ENCODE measurements at regions not wholly inside any gene's neighbourhood (a gene's known extent, or its start where the extent isn't known, plus 50 kb on each side); places are given as distances from the start of the nearest gene placed in this dataset.

DNA sequence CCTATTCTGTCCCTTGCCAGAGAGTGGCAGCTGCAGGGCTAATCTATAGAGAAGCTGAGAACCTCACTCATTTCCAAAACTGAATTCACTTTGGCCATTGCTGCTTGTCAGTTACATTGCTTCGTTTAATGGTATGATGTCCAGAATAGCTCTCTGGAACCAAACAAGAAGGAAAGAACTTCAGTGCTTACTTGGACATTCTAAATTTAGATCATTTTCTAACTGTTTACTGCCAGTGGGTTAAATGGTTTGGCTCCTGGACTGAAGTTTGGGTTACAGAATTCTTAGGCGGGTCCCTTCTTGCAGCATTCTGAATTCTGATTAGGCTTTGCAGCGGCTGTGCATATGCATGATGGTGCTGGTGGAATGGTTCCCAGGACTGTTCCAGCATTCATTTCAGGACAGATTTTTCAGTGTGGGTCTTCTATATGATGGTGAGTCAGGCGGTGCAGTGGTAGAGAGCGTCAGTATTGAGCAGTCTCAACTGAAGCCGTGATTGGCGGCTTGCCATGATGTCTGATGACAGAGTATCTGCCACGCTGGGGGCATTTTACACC, 148.7 kb downstream of the DYRK2 start:
- no peak for DNase-seq (ENCODE audit: low read depth in 2 of 2)

GRCh38 chr12:67797753-67798152, 149.2 kb downstream of the DYRK2 start:
- no peak for DNase-seq (ENCODE audit: low read depth in 2 of 2)

GRCh38 chr12:67798768-67799167, 150.2 kb downstream of the DYRK2 start:
- no peak for DNase-seq (ENCODE audit: low read depth in 2 of 2)

- no peak for DNase-seq (ENCODE audit: low read depth in 2 of 2)
Observed at GRCh38 chr12:67802731-67803130, 154.2 kb downstream of the DYRK2 start.

- no peak for DNase-seq (ENCODE audit: low read depth in 2 of 2)
Observed at GRCh38 chr12:67803278-67803993, 154.9 kb downstream of the DYRK2 start.

DNA sequence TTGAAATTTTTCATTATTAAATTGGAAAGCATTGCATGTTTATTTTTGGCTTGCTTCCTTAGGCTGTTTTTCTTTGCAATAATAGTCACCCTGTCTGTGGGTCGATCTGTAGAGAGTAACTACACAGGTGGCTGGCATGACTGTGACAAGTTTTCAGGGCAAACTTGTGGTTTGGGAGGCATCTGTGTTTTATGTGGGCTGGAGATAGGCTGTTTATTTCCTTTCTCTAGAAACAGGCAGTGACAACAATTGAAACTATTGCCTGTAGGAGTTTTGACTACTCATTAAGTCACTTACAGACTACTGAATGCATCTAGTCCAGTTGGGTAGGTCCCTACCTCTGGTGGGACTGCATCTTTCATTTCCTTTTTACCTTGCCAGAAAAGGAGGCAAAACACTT, 155.6 kb downstream of the DYRK2 start:
- DNase-seq (ENCODE audit: low read depth in 2 of 2) = no peak

- DNase-seq (ENCODE audit: low read depth in 2 of 2) = no peak
Observed at GRCh38 chr12:67807814-67808213, 159.3 kb downstream of the DYRK2 start.

DNA sequence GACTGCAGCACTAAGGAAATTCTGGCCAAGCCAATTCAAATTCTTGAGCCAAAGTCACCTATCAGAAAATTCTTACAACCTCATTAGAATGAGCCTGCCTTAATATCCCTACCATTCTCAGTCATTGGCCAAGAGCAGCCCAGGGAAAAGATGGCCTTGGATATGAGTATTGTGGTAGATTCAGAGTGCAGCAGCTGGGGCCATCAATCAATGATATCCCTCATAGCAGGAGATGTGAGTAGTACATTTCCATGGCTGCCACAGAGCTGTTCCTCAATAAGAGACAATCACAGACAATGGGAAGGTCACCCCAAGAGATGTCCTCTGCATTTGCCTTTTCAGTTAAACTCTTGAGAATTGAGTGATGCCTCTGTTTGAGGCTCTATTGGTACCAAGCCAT, 161.6 kb downstream of the DYRK2 start:
- no peak for DNase-seq (ENCODE audit: low read depth in 2 of 2)

DNA sequence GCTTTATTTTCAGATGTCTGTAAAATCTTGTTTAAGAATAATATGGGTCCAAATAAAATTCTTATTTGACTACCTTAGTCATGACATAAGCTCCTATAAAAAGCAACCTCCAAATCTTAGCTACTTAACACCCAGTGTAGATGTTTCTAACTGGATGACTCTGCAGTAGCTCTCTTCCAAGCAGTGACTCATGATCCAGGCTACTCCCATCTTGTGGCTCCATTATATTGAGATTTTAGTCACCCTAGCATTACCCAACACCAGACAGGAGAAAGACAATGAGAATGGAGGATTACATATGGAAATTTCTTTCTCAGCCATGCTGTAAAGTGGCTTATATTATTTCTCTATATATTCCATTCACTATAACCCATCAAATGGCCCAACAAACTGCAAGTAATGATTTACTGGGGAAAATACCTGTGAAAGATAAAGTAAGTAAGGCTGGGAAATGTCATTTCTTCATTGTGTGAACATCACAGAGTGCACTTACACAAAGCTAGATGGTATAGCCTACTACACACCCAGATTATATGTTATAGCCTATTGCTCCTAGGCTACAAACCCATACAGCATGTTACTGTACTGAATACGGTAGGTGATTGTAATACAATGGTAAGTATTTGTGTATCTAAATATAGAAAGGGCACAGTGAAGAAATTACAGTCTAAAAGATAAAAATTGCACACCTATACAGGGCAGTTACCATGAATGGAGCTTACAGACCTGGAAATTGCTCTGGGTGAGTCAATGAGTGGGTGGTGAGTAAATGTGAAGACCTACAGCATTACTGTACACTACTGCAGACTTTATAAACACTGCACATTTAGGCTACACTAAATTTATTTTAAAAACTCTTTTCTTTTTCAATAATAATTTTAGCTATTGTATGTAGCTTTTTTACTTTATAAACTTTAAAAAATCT, 163.2 kb downstream of the DYRK2 start:
- DNase-seq (ENCODE audit: low read depth in 2 of 2) = no peak

DNA sequence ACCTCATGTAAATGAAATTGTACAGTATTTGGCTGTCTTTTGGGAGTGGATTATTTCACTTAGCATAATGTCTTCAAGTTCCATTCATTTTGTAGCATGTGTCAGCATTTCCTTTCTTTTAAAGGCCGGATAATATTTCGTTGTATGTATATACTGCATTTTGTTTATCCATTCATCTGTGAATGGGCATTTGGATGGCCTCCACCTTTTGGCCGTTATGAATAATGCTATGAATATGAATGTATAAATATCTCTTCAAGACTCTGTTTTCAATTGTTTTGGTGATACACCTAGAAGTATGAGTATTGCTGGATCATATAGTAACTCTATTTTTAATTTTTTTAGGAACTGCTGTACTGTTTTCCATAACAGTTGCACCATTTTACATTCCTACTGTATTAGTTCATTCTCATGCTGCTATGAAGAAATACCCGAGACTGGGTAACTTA, 164.9 kb downstream of the DYRK2 start:
- peak in 1 of 2 donors; percentile 19 for DNase-seq (ENCODE audit: low read depth in 2 of 2)

DNA sequence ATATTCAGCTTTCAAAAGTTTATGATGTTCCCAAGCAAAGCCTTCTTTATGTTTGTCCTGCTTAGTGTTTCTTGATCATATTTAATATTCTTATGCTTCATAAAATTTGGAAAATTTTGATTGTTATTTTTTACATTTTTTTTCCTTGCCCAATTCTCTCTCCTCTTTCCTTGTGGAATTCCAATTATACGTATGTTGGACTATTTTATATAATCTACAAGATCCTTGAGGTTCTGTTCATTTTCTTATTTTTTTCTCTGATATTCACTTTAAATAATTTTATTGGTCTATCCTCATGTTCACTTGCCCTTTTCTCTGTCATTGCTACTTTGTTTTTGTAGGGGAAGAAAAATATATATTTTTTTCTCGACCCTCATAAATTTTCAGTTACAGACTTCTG, 167.7 kb downstream of the DYRK2 start:
- no peak for DNase-seq (ENCODE audit: low read depth in 2 of 2)

DNA sequence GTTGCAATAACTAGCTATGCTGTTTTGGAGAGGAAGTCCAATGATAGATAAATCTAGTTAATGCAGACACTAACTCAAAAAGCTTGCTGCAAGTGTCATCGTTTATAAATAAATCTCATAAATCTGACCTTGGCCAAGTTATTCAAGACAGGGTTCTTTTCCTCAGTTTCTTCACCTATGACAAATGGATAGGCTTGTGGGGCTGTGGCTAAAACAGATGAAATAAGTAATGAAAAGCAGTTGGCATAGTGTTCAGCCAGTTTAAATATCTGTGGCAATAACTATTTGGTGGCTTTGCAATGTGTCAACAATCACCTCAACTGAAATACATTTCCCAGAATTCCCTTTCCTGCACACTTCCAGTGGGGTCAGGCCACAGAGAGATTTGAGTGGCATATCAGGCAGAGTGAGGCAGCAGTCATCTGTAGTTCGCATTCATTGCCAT, 169.9 kb downstream of the DYRK2 start:
- no peak for DNase-seq (ENCODE audit: low read depth in 2 of 2)

DNA sequence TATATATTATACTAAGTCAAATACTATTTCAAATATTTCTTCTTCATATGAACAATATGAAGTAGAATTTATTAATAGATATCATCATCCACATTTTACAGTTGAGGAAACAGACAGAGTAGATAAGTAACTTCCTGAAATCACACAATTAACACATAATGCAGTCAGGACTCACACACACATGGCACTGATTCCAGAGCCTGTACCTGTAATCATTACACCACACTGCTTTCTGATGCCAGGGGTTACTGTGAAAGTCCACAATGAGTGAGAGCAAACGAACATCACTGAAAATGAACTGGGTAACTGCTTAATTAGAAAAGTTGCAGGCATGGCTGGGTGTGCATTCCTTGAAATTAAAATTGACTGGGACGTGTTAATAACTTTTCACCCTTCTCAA, 169.3 kb upstream of the IFNG-AS1 start:
- no peak for DNase-seq (ENCODE audit: low read depth in 2 of 2)

GRCh38 chr12:67820694-67821093, 168.6 kb upstream of the IFNG-AS1 start:
- DNase-seq (ENCODE audit: low read depth in 2 of 2) = no peak

GRCh38 chr12:67822826-67823225, 166.4 kb upstream of the IFNG-AS1 start:
- no peak for DNase-seq (ENCODE audit: low read depth in 2 of 2)

- no peak for DNase-seq (ENCODE audit: low read depth in 2 of 2)
Observed at GRCh38 chr12:67826148-67826547, 163.1 kb upstream of the IFNG-AS1 start.

GRCh38 chr12:67826946-67827720, 162.1 kb upstream of the IFNG-AS1 start:
- no peak for DNase-seq (ENCODE audit: low read depth in 2 of 2)

GRCh38 chr12:67827820-67828383, 161.3 kb upstream of the IFNG-AS1 start:
- peak in 1 of 2 donors; percentile 62 for DNase-seq (ENCODE audit: low read depth in 2 of 2)

DNA sequence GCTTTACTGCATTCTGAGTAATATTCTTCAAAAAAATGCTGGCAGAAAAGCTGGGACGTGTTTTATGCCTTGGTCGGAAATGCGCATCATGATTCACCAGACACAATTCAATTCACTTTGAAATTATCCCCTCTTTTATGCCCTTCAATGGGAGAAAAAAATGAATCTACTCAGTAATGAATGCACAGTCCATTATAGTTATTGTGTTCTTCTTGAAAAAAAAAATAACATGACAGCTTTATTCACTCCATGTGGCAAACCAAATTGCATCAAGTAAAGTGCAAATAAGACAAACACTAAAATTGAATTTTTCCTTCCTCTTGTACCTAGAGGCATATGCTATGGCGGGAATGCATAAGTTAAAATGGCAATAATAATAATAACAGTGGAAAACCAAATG, 159.4 kb upstream of the IFNG-AS1 start:
- no peak for DNase-seq (ENCODE audit: low read depth in 2 of 2)

DNA sequence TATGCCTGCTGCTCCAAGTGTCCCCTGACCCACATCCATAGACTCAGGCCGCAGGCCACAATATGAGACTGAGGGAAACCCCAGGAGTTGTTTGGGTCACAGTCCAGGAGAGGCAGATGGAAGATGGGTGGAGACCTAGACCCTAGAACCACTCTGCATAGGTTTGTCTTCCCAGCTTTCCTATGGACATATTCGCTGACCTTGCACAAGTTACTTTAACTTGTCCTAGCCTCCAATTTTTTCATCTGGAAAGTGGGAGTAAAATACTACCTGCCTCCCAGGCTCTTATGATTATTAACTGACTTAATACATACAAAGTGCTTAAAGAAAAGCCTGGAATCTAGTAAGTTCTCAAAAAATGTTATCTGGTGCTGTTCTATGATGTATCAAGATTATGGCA, 157.1 kb upstream of the IFNG-AS1 start:
- no peak for DNase-seq (ENCODE audit: low read depth in 2 of 2)

DNA sequence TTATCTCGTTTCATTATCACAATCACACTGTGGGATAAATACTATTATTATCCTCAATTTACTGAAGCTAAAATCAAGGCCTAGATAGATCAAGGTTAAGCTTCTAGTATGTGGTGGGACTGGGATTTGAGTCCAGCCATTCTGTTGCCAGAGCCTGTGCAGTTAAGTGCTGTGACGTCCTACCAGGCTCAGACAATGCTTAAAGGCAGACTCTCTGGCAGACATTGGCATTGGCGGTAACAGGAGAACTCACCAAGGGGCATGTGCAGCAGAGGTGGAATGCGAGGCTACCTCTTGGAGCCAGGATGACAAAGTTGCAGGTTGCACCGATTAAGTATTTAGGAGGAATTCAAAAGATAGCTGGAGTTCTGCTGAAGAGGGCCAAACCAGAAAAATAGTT, 155.6 kb upstream of the IFNG-AS1 start:
- no peak for DNase-seq (ENCODE audit: low read depth in 2 of 2)
